IMR-90 (cell line): ENCODE measurements at regions not wholly inside any gene's neighbourhood (a gene's known extent, or its start where the extent isn't known, plus 50 kb on each side); places are given as distances from the start of the nearest gene placed in this dataset.

Experiments
- ATAC-seq: fragments of 200-7000 bp; cut with Tn5 transposase; 2 replicates; pipeline ENCODE4 v1.9.1; 2020; ENCODE audit warnings: low read depth, mild to moderate bottlenecking, moderate library complexity
- BruUV-seq: library from RNA; stranded (reverse); fragments of 400-500 nt; replicated peaks from 2 replicates; lab custom pipeline; 2021; lab: Mats Ljungman, UMichigan
- CTCF ChIA-PET: fragments of 300-600 bp; formaldehyde crosslinking; extraction: SDS; loops from one replicate; lab custom pipeline; 2021; ENCODE audit warnings: antibody characterized with exemption; lab: Yijun Ruan, JAX
- POLR2A ChIA-PET: fragments of 300-600 bp; sonication (Branson Sonifier 250); formaldehyde crosslinking; loops from one replicate; lab custom pipeline; 2022; ENCODE audit warnings: antibody characterized with exemption; ENCODE audit not compliant: unreplicated experiment; lab: Charles Lee
- DNase-seq: peaks from one replicate; pipeline ENCODE4 v3.0.0; 2013
- H2AFZ ChIP-seq: replicated peaks from 2 replicates; pipeline ENCODE3; 2013; ENCODE audit warnings: low read length, mild to moderate bottlenecking; ENCODE audit not compliant: poor library complexity
- H2AK5ac ChIP-seq: 2 replicates; pipeline ENCODE4 v1.6.1; 2013; ENCODE audit warnings: low read depth, low read length, inconsistent platforms
- H2AK9ac ChIP-seq: replicated peaks from 2 replicates; pipeline ENCODE3; 2013; ENCODE audit warnings: mild to moderate bottlenecking, low read depth, low read length, moderate library complexity; ENCODE audit not compliant: poor library complexity
- H2BK120ac ChIP-seq: 2 replicates; pipeline ENCODE4 v1.6.1; 2013; ENCODE audit warnings: low read depth, low read length, inconsistent platforms
- H2BK15ac ChIP-seq: 3 replicates; pipeline ENCODE4 v1.6.1; 2013; ENCODE audit warnings: low read depth, low read length, inconsistent platforms
- H2BK20ac ChIP-seq: 2 replicates; pipeline ENCODE4 v1.6.1; 2013; ENCODE audit warnings: low read depth, mild to moderate bottlenecking, inconsistent platforms, low read length, moderate library complexity
- H2BK5ac ChIP-seq: 2 replicates; pipeline ENCODE4 v1.6.1; 2013; ENCODE audit warnings: mild to moderate bottlenecking, low read depth, low read length, inconsistent platforms; ENCODE audit not compliant: poor library complexity, severe bottlenecking
- H3K14ac ChIP-seq: replicated peaks from 2 replicates; pipeline ENCODE4 v1.6.1; 2013; ENCODE audit warnings: low read depth, low read length, inconsistent platforms
- H3K18ac ChIP-seq: 2 replicates; pipeline ENCODE4 v1.6.1; 2013; ENCODE audit warnings: low read depth, low read length, control low read depth
- H3K23ac ChIP-seq: 2 replicates; pipeline ENCODE4 v1.6.1; 2013; ENCODE audit warnings: low read depth, low read length, inconsistent platforms
- H3K27ac ChIP-seq: 2 replicates; pipeline ENCODE4 v1.5.1; 2013; ENCODE audit warnings: mild to moderate bottlenecking, control low read depth, low read length; ENCODE audit not compliant: insufficient read depth
- H3K27me3 ChIP-seq: 2 replicates; pipeline ENCODE4 v1.6.1; 2013; ENCODE audit warnings: low read length; ENCODE audit not compliant: control insufficient read depth, insufficient read depth
- H3K36me3 ChIP-seq: 2 replicates; pipeline ENCODE4 v1.6.1; 2013; ENCODE audit warnings: low read length, mixed read lengths; ENCODE audit not compliant: control insufficient read depth, insufficient read depth
- H3K4ac ChIP-seq: 2 replicates; pipeline ENCODE4 v1.6.1; 2013; ENCODE audit warnings: low read depth, low read length, inconsistent platforms
- H3K4me1 ChIP-seq: 2 replicates; pipeline ENCODE4 v1.6.1; 2013; ENCODE audit warnings: low read length, mixed read lengths; ENCODE audit not compliant: control insufficient read depth, insufficient read depth
- H3K4me2 ChIP-seq: 2 replicates; pipeline ENCODE4 v1.6.1; 2013; ENCODE audit warnings: low read depth, mild to moderate bottlenecking, control low read depth, low read length, moderate library complexity
- H3K4me3 ChIP-seq: 2 replicates; pipeline ENCODE4 v1.5.1; 2013; ENCODE audit warnings: low read depth, mild to moderate bottlenecking, control low read depth, low read length, moderate library complexity; ENCODE audit not compliant: insufficient read depth
- H3K56ac ChIP-seq: 2 replicates; pipeline ENCODE4 v1.6.1; 2013; ENCODE audit warnings: low read length, inconsistent platforms; ENCODE audit not compliant: insufficient read depth; ENCODE audit errors: extremely low read depth
- H3K79me1 ChIP-seq, 2 experiments: 2 replicates each; pipeline ENCODE4 v1.6.1; 2013; ENCODE audit warnings: low read length in 2 of 2, inconsistent platforms in 1 of 2, low read depth in 1 of 2
- H3K9ac ChIP-seq: 2 replicates; pipeline ENCODE4 v1.6.1; 2013; ENCODE audit warnings: low read depth, low read length, control low read depth
- H3K9me1 ChIP-seq: 2 replicates; pipeline ENCODE4 v1.6.1; 2013; ENCODE audit warnings: low read length, inconsistent platforms; ENCODE audit not compliant: insufficient read depth
- H3K9me3 ChIP-seq: 2 replicates; pipeline ENCODE4 v1.6.1; 2013; ENCODE audit warnings: low read length; ENCODE audit not compliant: control insufficient read depth, insufficient read depth
- H4K20me1 ChIP-seq: 2 replicates; pipeline ENCODE4 v1.6.1; 2013; ENCODE audit warnings: low read length, inconsistent platforms; ENCODE audit not compliant: insufficient read depth
- H4K5ac ChIP-seq: 2 replicates; pipeline ENCODE4 v1.6.1; 2013; ENCODE audit warnings: mild to moderate bottlenecking, low read depth, low read length, control low read depth
- H4K8ac ChIP-seq, 2 experiments: 2 replicates each; pipeline ENCODE4 v1.6.1; 2013; ENCODE audit warnings: low read depth in 2 of 2, low read length in 2 of 2, control low read depth in 1 of 2, inconsistent platforms in 1 of 2
- H4K91ac ChIP-seq: 2 replicates; pipeline ENCODE4 v1.6.1; 2013; ENCODE audit warnings: low read depth, low read length, inconsistent platforms; ENCODE audit not compliant: insufficient read depth
- CHD1 ChIP-seq: IDR thresholded peaks from 2 replicates; pipeline ENCODE4 v1.6.1; 2012; ENCODE audit warnings: low read depth, low read length, improper control_type of control experiment
- MXI1 ChIP-seq: IDR thresholded peaks from 2 replicates; pipeline ENCODE4 v1.6.1; 2012; ENCODE audit warnings: low read depth, mild to moderate bottlenecking, low read length, moderate library complexity, borderline replicate concordance
- USF2 ChIP-seq: fragments of 150-350 bp; IDR thresholded peaks from 2 replicates; pipeline ENCODE4 v1.6.1; 2017; ENCODE audit warnings: mild to moderate bottlenecking, antibody characterized with exemption, low read length, low read depth
- WGBS, 2 experiments: methylation state at CpG; one replicate each; pipeline versions ENCODE4 v1.1.5 to v1.1.7; 2013; ENCODE audit warnings: missing lambda C conversion rate in 2 of 2; ENCODE audit not compliant: insufficient read length in 1 of 2; ENCODE audit errors: extremely low coverage in 2 of 2; 5-methylcytosine and 5-hydroxymethylcytosine counted together
- dilution Hi-C: fragments of 300-500 bp; cut with HindIII; formaldehyde crosslinking; loops from one replicate; pipeline ENCODE4 v1.14.3; 2018; ENCODE audit warnings: low sequenced_read_pairs; ENCODE audit not compliant: unreplicated experiment
- in situ Hi-C: fragments of 300-500 bp; cut with MboI; formaldehyde crosslinking; loops from 3 replicates; pipeline ENCODE4 v1.14.3; 2019; ENCODE audit warnings: low sequenced_read_pairs, inconsistent platforms, mixed read lengths
- intact Hi-C: fragments of 100-400 bp; cut with micrococcal nuclease; formaldehyde crosslinking; loops from 2 replicates; pipeline ENCODE4 v1.10.0; 2022

- Histone ChIP-seq H3K27ac (no peak overlapping the region), H2BK5ac (no peak overlapping the region), H3K79me1 (no peaks in the 10 kb centered on the region), H4K91ac (no peak overlapping the region), H3K36me3 (no peaks in the 10 kb centered on the region), H2BK15ac (no peak overlapping the region), H3K18ac (no peak overlapping the region), H4K8ac (no peak overlapping the region), H3K4me3 (no peak overlapping the region), H3K4me2 (no peak overlapping the region), H3K27me3 (no peaks in the 10 kb centered on the region), H2BK120ac (no peak overlapping the region), H3K23ac (no peak overlapping the region), H3K14ac (no peak overlapping the region), H3K9me3 (peaks cover 4% of the 10 kb centered on the region; the same call in 1 of the 2 replicates), H2BK20ac (no peak overlapping the region), H2AK9ac (no peak overlapping the region), H3K4ac (no peak overlapping the region), H3K9ac (no peak overlapping the region), H2AK5ac (no peak overlapping the region), H4K5ac (no peak overlapping the region), H3K4me1 (no peaks in the 10 kb centered on the region), H4K20me1 (no peaks in the 10 kb centered on the region), H2AFZ (no peak overlapping the region), H3K9me1 (no peaks in the 10 kb centered on the region), H3K56ac (no peak overlapping the region)
- WGBS, 2 experiments, result no CpG with 5 or more reads among the region's 12 CpGs
- no peak for TF ChIP-seq CHD1
- TF ChIP-seq MXI1, result no peak
- TF ChIP-seq USF2, result no peak
- BruUV-seq, result no TSS peak
- in situ Hi-C loops (no loop called here), intact Hi-C loops (loop anchor here (10.0 kb wide), 1 partner anchor 312 kb away; no protein-coding TSS in a partner anchor), dilution Hi-C loops (no loop called here)
- CTCF ChIA-PET, result no interaction called here
- POLR2A ChIA-PET, result no interaction called here
- ATAC-seq, result no peak
- no peak for DNase-seq
These were observed 229.1 kb downstream of the ADAM29 start for GRCh38 chr4:175147233-175147632.
